PFSK-1 (cell line): ENCODE measurements at regions not wholly inside any gene's neighbourhood (a gene's known extent, or its start where the extent isn't known, plus 50 kb on each side); places are given as distances from the start of the nearest gene placed in this dataset.

Source experiments
- FOXP2 ChIP-seq: optimal IDR thresholded peaks from 2 replicates; pipeline ENCODE3; 2011; ENCODE audit warnings: borderline replicate concordance, control low read depth, inconsistent platforms; ENCODE audit not compliant: insufficient read depth; ENCODE audit errors: extremely low read length, extremely low read depth
- POLR2AphosphoS5 ChIP-seq: IDR thresholded peaks from 2 replicates; pipeline ENCODE4 v1.6.1; 2012; ENCODE audit warnings: low read depth, mild to moderate bottlenecking, control low read depth, low read length, moderate library complexity
- REST ChIP-seq, 2 experiments: IDR thresholded peaks; 2 replicates each; pipeline versions ENCODE4 v1.6.1 to v1.8.0; 2011 to 2012; ENCODE audit warnings: low read depth in 2 of 2, low read length in 2 of 2, control low read depth in 1 of 2, inconsistent platforms in 1 of 2, mild to moderate bottlenecking in 1 of 2, moderate library complexity in 1 of 2; ENCODE audit not compliant: insufficient read depth in 1 of 2
- SIN3A ChIP-seq: IDR thresholded peaks from 2 replicates; pipeline ENCODE4 v1.6.1; 2012; ENCODE audit warnings: mild to moderate bottlenecking, low read length, moderate library complexity, borderline replicate concordance; ENCODE audit not compliant: insufficient read depth
- TAF1 ChIP-seq: IDR thresholded peaks from 2 replicates; pipeline ENCODE4 v1.6.1; 2012; ENCODE audit warnings: low read length, control low read depth, borderline replicate concordance; ENCODE audit not compliant: insufficient read depth

GRCh38 chr2:118622108-118622507 lies 225.3 kb downstream of the EN1 start:
- TF ChIP-seq TAF1 (no peak), SIN3A (no peak), REST (IDR thresholded peaks at IDR 0.05; ENCODE audit: insufficient read depth in 1 of 2, low read depth in 2 of 2, low read length in 2 of 2) (no peak), FOXP2 (no peak), POLR2AphosphoS5 (no peak)

GRCh38 chr2:118618279-118618678 lies 229.2 kb downstream of the EN1 start:
- TF ChIP-seq FOXP2 (no peak), SIN3A (no peak), REST (IDR thresholded peaks at IDR 0.05; ENCODE audit: insufficient read depth in 1 of 2, low read depth in 2 of 2, low read length in 2 of 2) (no peak), POLR2AphosphoS5 (no peak), TAF1 (no peak)

GRCh38 chr2:118616432-118616831 lies 231.0 kb downstream of the EN1 start:
- no peak for TF ChIP-seq REST (IDR thresholded peaks at IDR 0.05; ENCODE audit: insufficient read depth in 1 of 2, low read depth in 2 of 2, low read length in 2 of 2)
- no peak for TF ChIP-seq SIN3A
- TF ChIP-seq TAF1: no peak
- TF ChIP-seq FOXP2: no peak
- no peak for TF ChIP-seq POLR2AphosphoS5

- TF ChIP-seq POLR2AphosphoS5 (no peak), FOXP2 (no peak), TAF1 (no peak), SIN3A (no peak), REST (IDR thresholded peaks at IDR 0.05; ENCODE audit: insufficient read depth in 1 of 2, low read depth in 2 of 2, low read length in 2 of 2) (no peak)
Measured at GRCh38 chr2:118614841-118615271, 232.6 kb downstream of the EN1 start.

GRCh38 chr2:118613737-118614136 lies 233.7 kb downstream of the EN1 start:
- no peak for TF ChIP-seq REST (IDR thresholded peaks at IDR 0.05; ENCODE audit: insufficient read depth in 1 of 2, low read depth in 2 of 2, low read length in 2 of 2)
- no peak for TF ChIP-seq SIN3A
- no peak for TF ChIP-seq FOXP2
- TF ChIP-seq POLR2AphosphoS5: no peak
- no peak for TF ChIP-seq TAF1
